ENCODE measurements at regions not wholly inside any gene's neighbourhood (a gene's known extent, or its start where the extent isn't known, plus 50 kb on each side); places are given as distances from the start of the nearest gene placed in this dataset.

- TF ChIP-seq PCBP1 (IDR thresholded peaks at IDR 0.05; ENCODE audit: low read depth, low read length, poor library complexity, severe bottlenecking) (no peak), PTBP1 (IDR thresholded peaks at IDR 0.05; ENCODE audit: low read depth, low read length) (no peak), MTF1 (CRISPR knock-in tag; IDR thresholded peaks at IDR 0.05; ENCODE audit: borderline replicate concordance) (no peak), ELF1 (tag; IDR thresholded peaks at IDR 0.05) (no peak), ARID2 (IDR thresholded peaks at IDR 0.05) (no peak), POU5F1 (IDR thresholded peaks at IDR 0.05; ENCODE audit: borderline replicate concordance, low read depth, low read length, partially characterized antibody) (no peak), TEAD4 (IDR thresholded peaks at IDR 0.05; ENCODE audit: low read length) (no peak), TEAD4 (CRISPR knock-in tag; IDR thresholded peaks at IDR 0.05; ENCODE audit: borderline replicate concordance) (no peak), JUN (IDR thresholded peaks at IDR 0.05; ENCODE audit: borderline replicate concordance, low read depth, low read length) (no peak), JUN (CRISPR knock-in tag; IDR thresholded peaks at IDR 0.05; ENCODE audit: borderline replicate concordance) (no peak), CBX2 (IDR thresholded peaks at IDR 0.05; ENCODE audit: insufficient read depth, low read length, poor library complexity, severe bottlenecking) (no peak)
- TF ChIP-seq, protein P1, sequence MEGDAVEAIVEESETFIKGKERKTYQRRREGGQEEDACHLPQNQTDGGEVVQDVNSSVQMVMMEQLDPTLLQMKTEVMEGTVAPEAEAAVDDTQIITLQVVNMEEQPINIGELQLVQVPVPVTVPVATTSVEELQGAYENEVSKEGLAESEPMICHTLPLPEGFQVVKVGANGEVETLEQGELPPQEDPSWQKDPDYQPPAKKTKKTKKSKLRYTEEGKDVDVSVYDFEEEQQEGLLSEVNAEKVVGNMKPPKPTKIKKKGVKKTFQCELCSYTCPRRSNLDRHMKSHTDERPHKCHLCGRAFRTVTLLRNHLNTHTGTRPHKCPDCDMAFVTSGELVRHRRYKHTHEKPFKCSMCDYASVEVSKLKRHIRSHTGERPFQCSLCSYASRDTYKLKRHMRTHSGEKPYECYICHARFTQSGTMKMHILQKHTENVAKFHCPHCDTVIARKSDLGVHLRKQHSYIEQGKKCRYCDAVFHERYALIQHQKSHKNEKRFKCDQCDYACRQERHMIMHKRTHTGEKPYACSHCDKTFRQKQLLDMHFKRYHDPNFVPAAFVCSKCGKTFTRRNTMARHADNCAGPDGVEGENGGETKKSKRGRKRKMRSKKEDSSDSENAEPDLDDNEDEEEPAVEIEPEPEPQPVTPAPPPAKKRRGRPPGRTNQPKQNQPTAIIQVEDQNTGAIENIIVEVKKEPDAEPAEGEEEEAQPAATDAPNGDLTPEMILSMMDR (IDR thresholded peaks at IDR 0.05 in 2 of 3, conservative IDR thresholded peaks at IDR 0.05 in 1 of 3; ENCODE audit: insufficient read depth in 2 of 3, low read depth in 1 of 3, low read length in 3 of 3) = no peak
- TF ChIP-seq, protein P2, sequence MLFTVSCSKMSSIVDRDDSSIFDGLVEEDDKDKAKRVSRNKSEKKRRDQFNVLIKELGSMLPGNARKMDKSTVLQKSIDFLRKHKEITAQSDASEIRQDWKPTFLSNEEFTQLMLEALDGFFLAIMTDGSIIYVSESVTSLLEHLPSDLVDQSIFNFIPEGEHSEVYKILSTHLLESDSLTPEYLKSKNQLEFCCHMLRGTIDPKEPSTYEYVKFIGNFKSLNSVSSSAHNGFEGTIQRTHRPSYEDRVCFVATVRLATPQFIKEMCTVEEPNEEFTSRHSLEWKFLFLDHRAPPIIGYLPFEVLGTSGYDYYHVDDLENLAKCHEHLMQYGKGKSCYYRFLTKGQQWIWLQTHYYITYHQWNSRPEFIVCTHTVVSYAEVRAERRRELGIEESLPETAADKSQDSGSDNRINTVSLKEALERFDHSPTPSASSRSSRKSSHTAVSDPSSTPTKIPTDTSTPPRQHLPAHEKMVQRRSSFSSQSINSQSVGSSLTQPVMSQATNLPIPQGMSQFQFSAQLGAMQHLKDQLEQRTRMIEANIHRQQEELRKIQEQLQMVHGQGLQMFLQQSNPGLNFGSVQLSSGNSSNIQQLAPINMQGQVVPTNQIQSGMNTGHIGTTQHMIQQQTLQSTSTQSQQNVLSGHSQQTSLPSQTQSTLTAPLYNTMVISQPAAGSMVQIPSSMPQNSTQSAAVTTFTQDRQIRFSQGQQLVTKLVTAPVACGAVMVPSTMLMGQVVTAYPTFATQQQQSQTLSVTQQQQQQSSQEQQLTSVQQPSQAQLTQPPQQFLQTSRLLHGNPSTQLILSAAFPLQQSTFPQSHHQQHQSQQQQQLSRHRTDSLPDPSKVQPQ (CRISPR knock-in tag; IDR thresholded peaks at IDR 0.05; ENCODE audit: borderline replicate concordance) = no peak
These were observed 687.8 kb downstream of the SLCO4C1 start for GRCh38 chr5:101608322-101608721.

All from K562 (cell line).